IMR-90 (cell line): ENCODE measurements at regions not wholly inside any gene's neighbourhood (a gene's known extent, or its start where the extent isn't known, plus 50 kb on each side); places are given as distances from the start of the nearest gene placed in this dataset.

Source experiments
- ATAC-seq: fragments of 200-7000 bp; cut with Tn5 transposase; 2 replicates; pipeline ENCODE4 v1.9.1; 2020; ENCODE audit warnings: low read depth, mild to moderate bottlenecking, moderate library complexity
- BruUV-seq: library from RNA; stranded (reverse); fragments of 400-500 nt; replicated peaks from 2 replicates; lab custom pipeline; 2021; lab: Mats Ljungman, UMichigan
- CTCF ChIA-PET: fragments of 300-600 bp; formaldehyde crosslinking; extraction: SDS; loops from one replicate; lab custom pipeline; 2021; ENCODE audit warnings: antibody characterized with exemption; lab: Yijun Ruan, JAX
- POLR2A ChIA-PET: fragments of 300-600 bp; sonication (Branson Sonifier 250); formaldehyde crosslinking; loops from one replicate; lab custom pipeline; 2022; ENCODE audit warnings: antibody characterized with exemption; ENCODE audit not compliant: unreplicated experiment; lab: Charles Lee
- DNase-seq: peaks from one replicate; pipeline ENCODE4 v3.0.0; 2013
- H2AFZ ChIP-seq: replicated peaks from 2 replicates; pipeline ENCODE3; 2013; ENCODE audit warnings: low read length, mild to moderate bottlenecking; ENCODE audit not compliant: poor library complexity
- H2AK5ac ChIP-seq: 2 replicates; pipeline ENCODE4 v1.6.1; 2013; ENCODE audit warnings: low read depth, low read length, inconsistent platforms
- H2AK9ac ChIP-seq: replicated peaks from 2 replicates; pipeline ENCODE3; 2013; ENCODE audit warnings: mild to moderate bottlenecking, low read depth, low read length, moderate library complexity; ENCODE audit not compliant: poor library complexity
- H2BK120ac ChIP-seq: 2 replicates; pipeline ENCODE4 v1.6.1; 2013; ENCODE audit warnings: low read depth, low read length, inconsistent platforms
- H2BK15ac ChIP-seq: 3 replicates; pipeline ENCODE4 v1.6.1; 2013; ENCODE audit warnings: low read depth, low read length, inconsistent platforms
- H2BK20ac ChIP-seq: 2 replicates; pipeline ENCODE4 v1.6.1; 2013; ENCODE audit warnings: low read depth, mild to moderate bottlenecking, inconsistent platforms, low read length, moderate library complexity
- H2BK5ac ChIP-seq: 2 replicates; pipeline ENCODE4 v1.6.1; 2013; ENCODE audit warnings: mild to moderate bottlenecking, low read depth, low read length, inconsistent platforms; ENCODE audit not compliant: poor library complexity, severe bottlenecking
- H3K14ac ChIP-seq: replicated peaks from 2 replicates; pipeline ENCODE4 v1.6.1; 2013; ENCODE audit warnings: low read depth, low read length, inconsistent platforms
- H3K18ac ChIP-seq: 2 replicates; pipeline ENCODE4 v1.6.1; 2013; ENCODE audit warnings: low read depth, low read length, control low read depth
- H3K23ac ChIP-seq: 2 replicates; pipeline ENCODE4 v1.6.1; 2013; ENCODE audit warnings: low read depth, low read length, inconsistent platforms
- H3K27ac ChIP-seq: 2 replicates; pipeline ENCODE4 v1.5.1; 2013; ENCODE audit warnings: mild to moderate bottlenecking, control low read depth, low read length; ENCODE audit not compliant: insufficient read depth
- H3K27me3 ChIP-seq: 2 replicates; pipeline ENCODE4 v1.6.1; 2013; ENCODE audit warnings: low read length; ENCODE audit not compliant: control insufficient read depth, insufficient read depth
- H3K36me3 ChIP-seq: 2 replicates; pipeline ENCODE4 v1.6.1; 2013; ENCODE audit warnings: low read length, mixed read lengths; ENCODE audit not compliant: control insufficient read depth, insufficient read depth
- H3K4ac ChIP-seq: 2 replicates; pipeline ENCODE4 v1.6.1; 2013; ENCODE audit warnings: low read depth, low read length, inconsistent platforms
- H3K4me1 ChIP-seq: 2 replicates; pipeline ENCODE4 v1.6.1; 2013; ENCODE audit warnings: low read length, mixed read lengths; ENCODE audit not compliant: control insufficient read depth, insufficient read depth
- H3K4me2 ChIP-seq: 2 replicates; pipeline ENCODE4 v1.6.1; 2013; ENCODE audit warnings: low read depth, mild to moderate bottlenecking, control low read depth, low read length, moderate library complexity
- H3K4me3 ChIP-seq: 2 replicates; pipeline ENCODE4 v1.5.1; 2013; ENCODE audit warnings: low read depth, mild to moderate bottlenecking, control low read depth, low read length, moderate library complexity; ENCODE audit not compliant: insufficient read depth
- H3K56ac ChIP-seq: 2 replicates; pipeline ENCODE4 v1.6.1; 2013; ENCODE audit warnings: low read length, inconsistent platforms; ENCODE audit not compliant: insufficient read depth; ENCODE audit errors: extremely low read depth
- H3K79me1 ChIP-seq, 2 experiments: 2 replicates each; pipeline ENCODE4 v1.6.1; 2013; ENCODE audit warnings: low read length in 2 of 2, inconsistent platforms in 1 of 2, low read depth in 1 of 2
- H3K9ac ChIP-seq: 2 replicates; pipeline ENCODE4 v1.6.1; 2013; ENCODE audit warnings: low read depth, low read length, control low read depth
- H3K9me1 ChIP-seq: 2 replicates; pipeline ENCODE4 v1.6.1; 2013; ENCODE audit warnings: low read length, inconsistent platforms; ENCODE audit not compliant: insufficient read depth
- H3K9me3 ChIP-seq: 2 replicates; pipeline ENCODE4 v1.6.1; 2013; ENCODE audit warnings: low read length; ENCODE audit not compliant: control insufficient read depth, insufficient read depth
- H4K20me1 ChIP-seq: 2 replicates; pipeline ENCODE4 v1.6.1; 2013; ENCODE audit warnings: low read length, inconsistent platforms; ENCODE audit not compliant: insufficient read depth
- H4K5ac ChIP-seq: 2 replicates; pipeline ENCODE4 v1.6.1; 2013; ENCODE audit warnings: mild to moderate bottlenecking, low read depth, low read length, control low read depth
- H4K8ac ChIP-seq, 2 experiments: 2 replicates each; pipeline ENCODE4 v1.6.1; 2013; ENCODE audit warnings: low read depth in 2 of 2, low read length in 2 of 2, control low read depth in 1 of 2, inconsistent platforms in 1 of 2
- H4K91ac ChIP-seq: 2 replicates; pipeline ENCODE4 v1.6.1; 2013; ENCODE audit warnings: low read depth, low read length, inconsistent platforms; ENCODE audit not compliant: insufficient read depth
- NFE2L2 ChIP-seq: fragments of 150-350 bp; IDR thresholded peaks from 2 replicates; pipeline ENCODE4 v1.6.1; 2016; ENCODE audit warnings: low read depth, mild to moderate bottlenecking, low read length
- SMC3 ChIP-seq: fragments of 150-350 bp; IDR thresholded peaks from 2 replicates; pipeline ENCODE4 v1.6.1; 2016; ENCODE audit warnings: low read depth, mild to moderate bottlenecking, antibody characterized with exemption, low read length, moderate library complexity
- WGBS, 2 experiments: methylation state at CpG; one replicate each; pipeline versions ENCODE4 v1.1.5 to v1.1.7; 2013; ENCODE audit warnings: missing lambda C conversion rate in 2 of 2; ENCODE audit not compliant: insufficient read length in 1 of 2; ENCODE audit errors: extremely low coverage in 2 of 2; 5-methylcytosine and 5-hydroxymethylcytosine counted together
- dilution Hi-C: fragments of 300-500 bp; cut with HindIII; formaldehyde crosslinking; loops from one replicate; pipeline ENCODE4 v1.14.3; 2018; ENCODE audit warnings: low sequenced_read_pairs; ENCODE audit not compliant: unreplicated experiment
- in situ Hi-C: fragments of 300-500 bp; cut with MboI; formaldehyde crosslinking; loops from 3 replicates; pipeline ENCODE4 v1.14.3; 2019; ENCODE audit warnings: low sequenced_read_pairs, inconsistent platforms, mixed read lengths
- intact Hi-C: fragments of 100-400 bp; cut with micrococcal nuclease; formaldehyde crosslinking; loops from 2 replicates; pipeline ENCODE4 v1.10.0; 2022

DNA sequence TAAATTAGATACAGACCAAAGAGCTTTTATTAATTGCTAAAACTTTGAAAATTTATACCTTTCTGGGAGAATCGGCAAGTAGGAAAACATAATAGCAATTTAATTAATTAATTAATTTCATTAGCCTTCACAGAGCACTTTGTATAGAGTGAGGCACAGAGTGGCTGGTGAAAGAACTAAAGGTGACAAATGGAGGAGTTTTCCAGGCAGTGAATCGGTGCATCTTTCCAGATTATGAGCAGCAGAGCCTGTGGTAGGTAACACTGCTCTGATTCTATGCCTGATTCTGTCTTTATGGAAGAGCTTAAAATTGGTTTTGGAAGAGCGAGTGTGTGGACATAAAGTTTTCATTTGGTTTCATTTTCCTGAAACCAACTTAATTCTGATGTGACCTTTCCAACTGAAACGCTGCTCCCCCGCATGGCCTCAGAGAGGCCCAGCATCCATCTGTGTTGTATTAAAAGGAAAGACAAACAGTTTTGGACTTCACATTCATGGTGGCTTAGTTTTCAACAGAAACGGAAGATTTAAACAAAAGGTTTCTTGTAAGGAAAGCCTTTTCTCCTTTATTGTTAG lies 188.9 kb upstream of the RPS23 start:
- H3K23ac ChIP-seq = no peak overlapping the region
- no peak for DNase-seq
- H2BK5ac ChIP-seq = no peak overlapping the region
- H2BK120ac ChIP-seq = no peak overlapping the region
- CTCF ChIA-PET = no interaction called here
- dilution Hi-C loops = no loop called here
- no peak overlapping the region for H4K91ac ChIP-seq
- no peak overlapping the region for H4K8ac ChIP-seq
- no peak for ATAC-seq
- H3K9me3 ChIP-seq = no peaks in the 10 kb centered on the region
- no peak overlapping the region for H3K14ac ChIP-seq
- H3K36me3 ChIP-seq = no peaks in the 10 kb centered on the region
- no peak overlapping the region for H3K4ac ChIP-seq
- H3K27ac ChIP-seq = no peak overlapping the region
- no peak overlapping the region for H2BK20ac ChIP-seq
- H3K79me1 ChIP-seq = no peaks in the 10 kb centered on the region
- no peak overlapping the region for H2AK9ac ChIP-seq
- H4K5ac ChIP-seq = no peak overlapping the region
- H4K20me1 ChIP-seq = no peaks in the 10 kb centered on the region
- H2BK15ac ChIP-seq = no peak overlapping the region
- no peak overlapping the region for H2AFZ ChIP-seq
- no peak overlapping the region for H3K4me3 ChIP-seq
- H3K4me2 ChIP-seq = no peak overlapping the region
- no peak overlapping the region for H2AK5ac ChIP-seq
- no TSS peak for BruUV-seq
- no peak for TF ChIP-seq SMC3
- TF ChIP-seq NFE2L2 = no peak
- intact Hi-C loops = no loop called here
- POLR2A ChIA-PET = no interaction called here
- in situ Hi-C loops = no loop called here
- H3K4me1 ChIP-seq = no peaks in the 10 kb centered on the region
- no peaks in the 10 kb centered on the region for H3K9me1 ChIP-seq
- 100% methylated on average over 1 of the region's 6 CpGs; no CpG with 5 or more reads in 1 of the 2 experiments for WGBS, 2 experiments
- no peak overlapping the region for H3K56ac ChIP-seq
- H3K18ac ChIP-seq = no peak overlapping the region
- no peaks in the 10 kb centered on the region for H3K27me3 ChIP-seq
- H3K9ac ChIP-seq = no peak overlapping the region
